ENCODE measurements at regions not wholly inside any gene's neighbourhood (a gene's known extent, or its start where the extent isn't known, plus 50 kb on each side); places are given as distances from the start of the nearest gene placed in this dataset.

DNA sequence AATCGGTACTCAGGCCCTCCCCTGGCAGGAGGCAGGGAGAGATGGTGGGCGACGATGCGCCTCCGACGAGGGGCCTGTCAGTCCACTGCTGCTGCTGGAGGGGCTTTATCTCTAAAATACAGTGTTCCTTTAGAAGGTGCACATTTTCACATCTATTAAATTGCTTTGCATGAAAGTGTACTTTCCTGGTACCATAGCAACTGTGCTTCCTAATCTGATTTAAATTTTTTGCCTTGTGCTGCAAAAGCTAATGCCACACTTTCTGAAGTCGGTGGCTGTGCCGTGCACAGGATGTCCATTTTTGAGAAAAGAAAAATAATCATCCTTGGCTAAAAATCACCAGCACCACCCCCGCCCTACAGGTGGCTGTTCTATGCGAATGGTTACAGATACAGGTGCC, 262.0 kb upstream of the CDH4 start:
- DNase-seq (no peak), FAIRE-seq (no peak)
- no peak overlapping the region for H3K9ac ChIP-seq (ENCODE audit: low read length in 3 of 3)
- TF ChIP-seq CTCF (IDR thresholded peaks at IDR 0.05; ENCODE audit: borderline replicate concordance, extremely low read depth, insufficient read depth): no peak
- no peaks in the 10 kb centered on the region for H3K9me3 ChIP-seq (ENCODE audit: control insufficient read depth in 2 of 3, insufficient read depth in 1 of 3, low read length in 3 of 3)
- H3K4me3 ChIP-seq (ENCODE audit: low read length in 3 of 3): no peak overlapping the region
- H3K36me3 ChIP-seq (ENCODE audit: control insufficient read depth in 2 of 3, insufficient read depth in 3 of 3, low read length in 3 of 3): no peaks in the 10 kb centered on the region
- intact Hi-C loops (cut with DNase I): no loop called here
- H3K4me1 ChIP-seq (ENCODE audit: control insufficient read depth in 2 of 3, insufficient read depth in 2 of 3, low read depth in 1 of 3, low read length in 3 of 3): no peaks in the 10 kb centered on the region
- no peak overlapping the region for H3K27ac ChIP-seq (ENCODE audit: low read depth in 2 of 2, low read length in 2 of 2)
- no peaks in the 10 kb centered on the region for H3K27me3 ChIP-seq (ENCODE audit: control insufficient read depth, insufficient read depth, low read length)

GRCh38 chr20:60990643-60991042, 261.4 kb upstream of the CDH4 start:
- FAIRE-seq: no peak

DNA sequence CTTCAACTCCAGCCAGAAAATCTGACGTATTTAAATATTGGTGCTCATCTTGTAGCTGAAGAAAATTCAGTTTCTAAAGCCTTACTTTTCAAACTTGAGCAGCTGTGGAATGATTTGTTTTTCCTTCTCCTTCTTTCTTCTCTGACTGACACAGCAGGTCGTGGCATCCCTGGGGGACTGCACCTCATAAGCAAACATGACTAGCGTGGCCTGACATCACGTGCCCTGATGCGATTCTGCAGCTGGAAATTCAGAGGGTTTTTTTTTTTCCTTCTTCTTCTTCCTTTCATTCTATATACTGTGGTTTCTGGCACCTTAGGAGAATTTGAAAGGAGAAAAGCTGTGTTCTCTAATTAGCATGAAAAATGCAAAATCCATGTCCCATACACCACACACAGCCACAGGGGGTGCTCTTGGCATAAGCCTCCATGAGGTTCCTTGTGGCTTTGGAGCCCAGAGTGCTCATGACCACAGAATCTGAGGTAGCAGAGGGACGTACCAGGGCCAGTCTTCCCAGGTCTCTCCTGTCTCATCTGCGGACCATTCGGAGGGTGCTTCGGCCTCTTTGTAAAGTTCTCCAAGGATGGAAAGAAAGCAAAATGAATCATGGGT, 258.5 kb upstream of the CDH4 start:
- Histone ChIP-seq H3K27ac (ENCODE audit: low read depth in 2 of 2, low read length in 2 of 2) (no peak overlapping the region), H3K27me3 (ENCODE audit: control insufficient read depth, insufficient read depth, low read length) (no peaks in the 10 kb centered on the region), H3K36me3 (ENCODE audit: control insufficient read depth in 2 of 3, insufficient read depth in 3 of 3, low read length in 3 of 3) (no peaks in the 10 kb centered on the region), H3K4me1 (ENCODE audit: control insufficient read depth in 2 of 3, insufficient read depth in 2 of 3, low read depth in 1 of 3, low read length in 3 of 3) (no peaks in the 10 kb centered on the region), H3K9ac (ENCODE audit: low read length in 3 of 3) (no peak overlapping the region), H3K4me3 (ENCODE audit: low read length in 3 of 3) (no peak overlapping the region), H3K9me3 (ENCODE audit: control insufficient read depth in 2 of 3, insufficient read depth in 1 of 3, low read length in 3 of 3) (no peaks in the 10 kb centered on the region)
- intact Hi-C loops (cut with DNase I): no loop called here
- TF ChIP-seq CTCF (IDR thresholded peaks at IDR 0.05; ENCODE audit: borderline replicate concordance, extremely low read depth, insufficient read depth): no peak
- FAIRE-seq (no peak), DNase-seq (peak in 2 of 5 donors; percentile 13 to 19)

More at GRCh38 chr20:60990643-60991042, 261.4 kb upstream of the CDH4 start:
- no peak for TF ChIP-seq CTCF (IDR thresholded peaks at IDR 0.05; ENCODE audit: borderline replicate concordance, extremely low read depth, insufficient read depth)
- H3K4me1 ChIP-seq (ENCODE audit: control insufficient read depth in 2 of 3, insufficient read depth in 2 of 3, low read depth in 1 of 3, low read length in 3 of 3): no peaks in the 10 kb centered on the region
- no peaks in the 10 kb centered on the region for H3K9me3 ChIP-seq (ENCODE audit: control insufficient read depth in 2 of 3, insufficient read depth in 1 of 3, low read length in 3 of 3)
- no peaks in the 10 kb centered on the region for H3K36me3 ChIP-seq (ENCODE audit: control insufficient read depth in 2 of 3, insufficient read depth in 3 of 3, low read length in 3 of 3)
- H3K9ac ChIP-seq (ENCODE audit: low read length in 3 of 3): no peak overlapping the region
- no peaks in the 10 kb centered on the region for H3K27me3 ChIP-seq (ENCODE audit: control insufficient read depth, insufficient read depth, low read length)
- H3K27ac ChIP-seq (ENCODE audit: low read depth in 2 of 2, low read length in 2 of 2): no peak overlapping the region
- no peak overlapping the region for H3K4me3 ChIP-seq (ENCODE audit: low read length in 3 of 3)
- intact Hi-C loops (cut with DNase I): no loop called here
- DNase-seq: no peak

- intact Hi-C loops (cut with DNase I): no loop called here
- Histone ChIP-seq H3K9me3 (ENCODE audit: control insufficient read depth in 2 of 3, insufficient read depth in 1 of 3, low read length in 3 of 3) (no peaks in the 10 kb centered on the region), H3K27ac (ENCODE audit: low read depth in 2 of 2, low read length in 2 of 2) (no peak overlapping the region), H3K4me3 (ENCODE audit: low read length in 3 of 3) (no peak overlapping the region), H3K27me3 (ENCODE audit: control insufficient read depth, insufficient read depth, low read length) (no peaks in the 10 kb centered on the region), H3K36me3 (ENCODE audit: control insufficient read depth in 2 of 3, insufficient read depth in 3 of 3, low read length in 3 of 3) (no peaks in the 10 kb centered on the region), H3K9ac (ENCODE audit: low read length in 3 of 3) (no peak overlapping the region), H3K4me1 (ENCODE audit: control insufficient read depth in 2 of 3, insufficient read depth in 2 of 3, low read depth in 1 of 3, low read length in 3 of 3) (no peaks in the 10 kb centered on the region)
- TF ChIP-seq CTCF (IDR thresholded peaks at IDR 0.05; ENCODE audit: borderline replicate concordance, extremely low read depth, insufficient read depth): no peak
- FAIRE-seq: no peak
- DNase-seq: no peak
These were observed 252.8 kb upstream of the CDH4 start for GRCh38 chr20:60999250-60999649.

Measured in kidney (tissue), 13 donors.